Fibroblast of pulmonary artery (primary cell): ENCODE measurements at regions not wholly inside any gene's neighbourhood (a gene's known extent, or its start where the extent isn't known, plus 50 kb on each side); places are given as distances from the start of the nearest gene placed in this dataset.

Experiments used
- DNase-seq: peaks from one replicate; pipeline ENCODE4 v3.0.0-alpha.2; 2010; ENCODE audit warnings: low read depth
- H3K4me3 ChIP-seq: replicated peaks from 2 replicates; pipeline ENCODE4 v1.5.1; 2011; ENCODE audit warnings: low read depth, mild to moderate bottlenecking, control low read depth, low read length, moderate library complexity
- TF ChIP-seq, protein P1 (sequence below): IDR thresholded peaks from 2 replicates; pipeline ENCODE4 v1.5.1; 2011; ENCODE audit warnings: mild to moderate bottlenecking, control low read depth, low read length, inconsistent platforms; ENCODE audit errors: missing control alignments

DNA sequence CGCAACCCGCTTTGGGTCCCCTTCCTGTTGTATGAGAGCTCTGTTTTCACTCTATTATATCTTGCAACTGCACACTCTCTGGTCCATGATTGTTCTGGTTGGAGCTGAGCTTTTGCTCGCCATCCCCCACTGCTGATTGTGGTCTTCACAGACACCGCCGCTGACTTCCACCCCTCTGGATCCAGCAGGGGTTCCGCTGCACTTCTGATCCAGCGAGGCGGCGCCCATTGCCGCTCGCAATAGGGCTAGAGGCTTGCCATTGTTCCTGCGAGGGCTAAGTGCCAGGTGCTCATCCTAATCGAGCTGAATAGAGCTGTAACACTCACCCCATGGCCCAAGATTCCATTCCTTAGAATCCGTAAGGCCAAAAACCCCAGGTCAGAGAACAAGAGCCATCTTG lies 1905.8 kb upstream of the RAG2 start:
- no peak for DNase-seq
- TF ChIP-seq, protein P1, sequence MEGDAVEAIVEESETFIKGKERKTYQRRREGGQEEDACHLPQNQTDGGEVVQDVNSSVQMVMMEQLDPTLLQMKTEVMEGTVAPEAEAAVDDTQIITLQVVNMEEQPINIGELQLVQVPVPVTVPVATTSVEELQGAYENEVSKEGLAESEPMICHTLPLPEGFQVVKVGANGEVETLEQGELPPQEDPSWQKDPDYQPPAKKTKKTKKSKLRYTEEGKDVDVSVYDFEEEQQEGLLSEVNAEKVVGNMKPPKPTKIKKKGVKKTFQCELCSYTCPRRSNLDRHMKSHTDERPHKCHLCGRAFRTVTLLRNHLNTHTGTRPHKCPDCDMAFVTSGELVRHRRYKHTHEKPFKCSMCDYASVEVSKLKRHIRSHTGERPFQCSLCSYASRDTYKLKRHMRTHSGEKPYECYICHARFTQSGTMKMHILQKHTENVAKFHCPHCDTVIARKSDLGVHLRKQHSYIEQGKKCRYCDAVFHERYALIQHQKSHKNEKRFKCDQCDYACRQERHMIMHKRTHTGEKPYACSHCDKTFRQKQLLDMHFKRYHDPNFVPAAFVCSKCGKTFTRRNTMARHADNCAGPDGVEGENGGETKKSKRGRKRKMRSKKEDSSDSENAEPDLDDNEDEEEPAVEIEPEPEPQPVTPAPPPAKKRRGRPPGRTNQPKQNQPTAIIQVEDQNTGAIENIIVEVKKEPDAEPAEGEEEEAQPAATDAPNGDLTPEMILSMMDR = no peak
- H3K4me3 ChIP-seq = no peak overlapping the region

DNA sequence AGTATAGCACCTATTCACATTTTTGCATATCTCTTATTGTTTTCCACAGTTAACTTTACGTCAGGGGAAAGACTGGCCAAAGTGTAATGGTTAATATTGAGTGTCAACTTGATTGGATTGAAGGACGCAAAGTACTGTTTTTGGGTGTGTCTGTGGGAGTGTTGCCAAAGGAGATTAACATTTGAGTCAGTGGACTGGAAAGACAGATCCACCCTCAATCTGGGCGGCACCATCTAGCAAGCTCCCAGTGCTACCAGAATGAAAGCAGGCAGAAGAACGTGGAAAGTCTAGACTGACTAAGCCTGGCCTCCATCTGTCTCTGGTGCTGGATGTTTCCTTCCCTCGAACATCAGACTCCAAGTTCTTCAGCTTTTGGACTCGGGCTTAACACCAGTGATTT lies 1900.7 kb upstream of the RAG2 start:
- no peak for DNase-seq
- TF ChIP-seq, protein P1 = no peak
- no peak overlapping the region for H3K4me3 ChIP-seq

DNA sequence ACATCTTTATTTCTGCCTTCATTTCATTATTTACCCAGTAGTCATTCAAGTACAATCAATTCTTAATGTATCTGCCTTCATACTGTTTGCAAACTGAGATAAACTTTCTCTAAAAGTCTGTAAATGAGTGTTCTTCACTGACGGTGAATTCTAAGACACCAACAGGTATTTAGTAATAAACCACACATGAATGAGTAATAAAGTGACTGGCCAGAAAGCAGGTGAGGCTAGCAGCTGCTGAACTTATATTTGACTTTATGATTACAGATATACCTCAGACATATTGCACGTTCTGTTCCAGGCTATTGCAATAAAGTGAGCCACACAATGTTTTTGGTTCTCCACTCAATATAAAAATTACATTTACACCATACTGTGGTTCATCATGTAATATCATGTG lies 1894.0 kb upstream of the RAG2 start:
- DNase-seq = no peak
- no peak overlapping the region for H3K4me3 ChIP-seq
- TF ChIP-seq, protein P1 = no peak

DNA sequence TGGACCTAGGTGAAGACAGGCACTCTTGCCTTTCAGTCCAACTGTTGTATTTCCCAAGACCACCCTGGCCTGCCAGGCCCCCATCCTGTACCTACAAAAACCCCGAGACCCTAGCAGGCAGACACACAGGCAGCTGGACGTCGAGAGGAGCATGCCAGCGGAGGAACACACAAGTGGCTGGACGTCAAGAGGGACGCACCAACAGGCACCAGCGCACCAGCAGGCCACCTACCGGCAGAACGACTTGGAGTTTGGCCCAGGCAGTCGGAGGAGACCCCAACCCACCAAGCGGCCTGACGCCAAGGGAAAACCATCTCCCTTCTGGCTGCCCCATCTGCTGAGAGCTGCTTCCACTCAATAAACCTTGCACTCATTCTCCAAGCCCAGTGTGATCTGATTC lies 1883.4 kb upstream of the RAG2 start:
- DNase-seq = no peak
- no peak overlapping the region for H3K4me3 ChIP-seq
- TF ChIP-seq, protein P1 = no peak

DNA sequence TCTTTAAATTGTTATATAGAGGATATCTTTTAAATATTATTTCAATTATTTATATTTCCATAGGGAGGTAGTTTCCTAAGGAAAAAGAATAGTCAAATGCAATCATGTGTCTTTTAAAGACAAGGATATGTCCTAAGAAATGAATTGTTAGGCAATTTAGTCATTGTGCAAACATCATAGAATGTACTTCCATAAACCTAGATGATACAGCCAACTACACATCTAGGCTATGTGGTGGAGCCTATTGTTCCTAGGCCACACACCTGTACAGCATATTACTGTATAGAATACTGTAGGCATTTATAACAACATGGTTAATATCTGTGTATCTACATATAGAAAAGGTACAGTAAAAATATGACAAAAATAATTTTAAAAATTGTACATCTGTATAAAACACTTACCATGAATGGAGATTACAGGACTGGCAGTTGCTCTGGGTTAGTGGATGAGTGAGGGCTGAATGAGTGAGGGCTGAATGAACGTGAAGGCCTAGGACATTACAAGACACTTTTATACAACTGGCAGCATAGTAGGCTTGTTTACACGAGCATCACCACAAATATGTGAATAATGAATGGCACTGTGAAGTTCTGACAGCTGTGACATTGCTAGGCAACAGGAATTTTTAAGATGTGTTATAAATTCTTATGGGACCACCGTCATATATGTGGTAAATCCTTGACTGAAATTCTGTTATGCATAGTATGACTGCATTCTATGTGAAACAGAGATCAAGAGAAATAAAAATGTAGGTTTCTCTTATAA lies 1879.0 kb upstream of the RAG2 start:
- DNase-seq = no peak
- TF ChIP-seq, protein P1 = no peak
- no peak overlapping the region for H3K4me3 ChIP-seq

DNA sequence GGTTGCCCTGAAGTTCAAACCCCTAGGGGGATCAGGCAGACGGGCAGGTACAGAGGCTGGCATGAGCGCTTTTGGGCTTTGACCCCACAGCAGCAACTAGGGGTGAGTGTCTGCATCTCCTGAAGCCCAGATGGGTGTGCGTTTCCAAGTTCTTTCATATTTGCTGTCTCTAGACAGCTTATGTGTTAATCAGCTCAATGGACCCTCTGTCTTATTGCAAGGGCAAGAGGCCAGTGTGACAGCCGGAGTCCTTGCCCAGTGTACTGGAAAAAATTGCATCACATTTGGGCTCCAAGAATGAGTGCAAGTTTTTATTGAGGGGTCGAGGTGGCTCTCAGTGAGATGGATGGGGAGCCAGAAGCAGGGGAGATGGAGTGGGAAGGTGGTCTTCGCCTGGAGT lies 1863.7 kb upstream of the RAG2 start:
- H3K4me3 ChIP-seq = no peak overlapping the region
- TF ChIP-seq, protein P1 = no peak
- DNase-seq = no peak

DNA sequence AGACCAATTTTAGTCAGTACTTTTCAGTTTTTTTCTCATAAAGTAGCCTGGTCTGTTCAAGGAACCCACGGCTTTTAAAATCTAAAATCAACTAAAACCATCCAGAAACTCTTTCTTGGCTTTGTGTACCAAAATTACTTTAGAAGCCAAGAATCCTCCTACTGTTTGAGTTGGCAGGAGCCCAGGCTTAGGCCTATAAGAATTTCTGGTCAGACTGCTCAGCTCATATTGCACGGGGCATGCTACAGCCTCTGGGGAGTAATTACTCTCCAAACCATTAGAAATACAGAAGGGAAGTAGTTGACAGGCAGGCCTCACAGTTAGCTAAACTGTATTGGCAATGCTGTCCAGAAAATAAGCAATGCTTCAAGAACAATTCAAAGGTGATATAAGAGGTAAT lies 1862.9 kb upstream of the RAG2 start:
- TF ChIP-seq, protein P1 = no peak
- no peak overlapping the region for H3K4me3 ChIP-seq
- peak; percentile 91 for DNase-seq
